Esophagus muscularis mucosa (tissue), 4 donors: ENCODE measurements at regions not wholly inside any gene's neighbourhood (a gene's known extent, or its start where the extent isn't known, plus 50 kb on each side); places are given as distances from the start of the nearest gene placed in this dataset.

ENCODE experiments used
- DNase-seq: peaks from one replicate; pipeline ENCODE4 v3.0.0-alpha.2; 2017; ENCODE audit errors: extremely low spot score
- H3K27ac ChIP-seq, 4 donors: fragments of 200-600 bp; sonication (generic); replicated peaks in 1 of 4; 1 replicate in 3 of 4; 2 replicates in 1 of 4; pipeline ENCODE4 v1.5.1; 2016 to 2019; ENCODE audit warnings: mild to moderate bottlenecking in 1 of 4
- H3K27me3 ChIP-seq, 4 donors: fragments of 200-600 bp; sonication (generic); one replicate each; pipeline versions ENCODE4 v1.5.1 to v1.6.0; 2016 to 2019
- H3K36me3 ChIP-seq, 4 donors: fragments of 200-600 bp; sonication (generic); one replicate each; pipeline ENCODE4 v1.5.1; 2016 to 2019
- H3K4me1 ChIP-seq, 4 donors: fragments of 200-600 bp; sonication (generic); one replicate each; pipeline ENCODE4 v1.5.1; 2016 to 2019
- H3K4me3 ChIP-seq, 4 donors: fragments of 200-600 bp; sonication (generic); 1 replicate in 2 of 4; 2 replicates in 2 of 4; pipeline ENCODE4 v1.5.1; 2016 to 2019; ENCODE audit warnings: mild to moderate bottlenecking in 4 of 4, moderate library complexity in 1 of 4
- H3K9me3 ChIP-seq, 4 donors: fragments of 200-600 bp; sonication (generic); 1 replicate in 3 of 4; 2 replicates in 1 of 4; pipeline ENCODE4 v1.5.1; 2016 to 2019
- EP300 ChIP-seq: sonication (generic); formaldehyde crosslinking; IDR thresholded peaks from one replicate; pipeline ENCODE4 v1.6.1; 2017; ENCODE audit warnings: antibody characterized with exemption
- POLR2A ChIP-seq: fragments of 450-650 bp; IDR thresholded peaks from one replicate; pipeline ENCODE4 v1.6.1; 2017; ENCODE audit warnings: antibody characterized with exemption, moderate library complexity, mild to moderate bottlenecking, low read depth
- POLR2AphosphoS5 ChIP-seq, 2 donors: sonication (generic); formaldehyde crosslinking; IDR thresholded peaks; one replicate each; pipeline ENCODE4 v1.6.1; 2017; ENCODE audit warnings: antibody characterized with exemption in 2 of 2
- WGBS: methylation state at CpG from one replicate; pipeline ENCODE4 v1.1.5; 2018; 5-methylcytosine and 5-hydroxymethylcytosine counted together
- intact Hi-C: fragments of 100-400 bp; cut with DNase I; formaldehyde crosslinking; loops from one replicate; pipeline ENCODE4 v1.15.1; 2023
- TF ChIP-seq, protein P1 (sequence below), 3 experiments: fragments of 200-600 bp in 2 of 3; fragments of 450-650 bp in 1 of 3; sonication (generic) in 2 of 3; IDR thresholded peaks; one replicate each; pipeline ENCODE4 v1.5.1; 2017 to 2019; ENCODE audit warnings: antibody characterized with exemption in 3 of 3, mild to moderate bottlenecking in 2 of 3, moderate library complexity in 1 of 3

DNA sequence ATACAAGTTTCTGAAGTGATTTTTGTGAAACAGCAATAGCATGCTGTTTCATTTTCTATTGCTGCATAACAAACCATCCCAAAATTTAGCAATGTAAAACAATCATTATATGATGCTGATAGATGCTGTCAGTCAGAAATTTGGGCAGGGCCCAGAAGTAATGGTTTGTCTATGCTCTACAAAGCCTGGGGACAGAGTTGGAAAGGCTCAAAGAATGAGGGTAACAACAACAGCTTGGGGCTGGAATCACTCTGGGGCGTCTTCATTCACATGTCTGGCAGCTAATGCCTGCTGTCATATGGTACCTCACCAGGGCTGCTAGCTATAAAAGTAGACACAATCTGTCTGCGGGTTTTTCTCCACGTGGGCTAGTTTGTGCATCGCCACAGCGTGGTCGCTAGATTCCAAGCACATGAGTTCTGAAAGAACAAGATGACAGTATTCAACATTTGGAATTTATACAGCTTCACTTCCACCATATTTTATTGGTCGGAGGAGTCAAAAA lies 176.5 kb downstream of the BMP4 start:
- intact Hi-C loops, result no loop called here
- TF ChIP-seq POLR2A (no peak), EP300 (no peak), POLR2AphosphoS5 (IDR thresholded peaks at IDR 0.05) (no peak)
- TF ChIP-seq, protein P1, sequence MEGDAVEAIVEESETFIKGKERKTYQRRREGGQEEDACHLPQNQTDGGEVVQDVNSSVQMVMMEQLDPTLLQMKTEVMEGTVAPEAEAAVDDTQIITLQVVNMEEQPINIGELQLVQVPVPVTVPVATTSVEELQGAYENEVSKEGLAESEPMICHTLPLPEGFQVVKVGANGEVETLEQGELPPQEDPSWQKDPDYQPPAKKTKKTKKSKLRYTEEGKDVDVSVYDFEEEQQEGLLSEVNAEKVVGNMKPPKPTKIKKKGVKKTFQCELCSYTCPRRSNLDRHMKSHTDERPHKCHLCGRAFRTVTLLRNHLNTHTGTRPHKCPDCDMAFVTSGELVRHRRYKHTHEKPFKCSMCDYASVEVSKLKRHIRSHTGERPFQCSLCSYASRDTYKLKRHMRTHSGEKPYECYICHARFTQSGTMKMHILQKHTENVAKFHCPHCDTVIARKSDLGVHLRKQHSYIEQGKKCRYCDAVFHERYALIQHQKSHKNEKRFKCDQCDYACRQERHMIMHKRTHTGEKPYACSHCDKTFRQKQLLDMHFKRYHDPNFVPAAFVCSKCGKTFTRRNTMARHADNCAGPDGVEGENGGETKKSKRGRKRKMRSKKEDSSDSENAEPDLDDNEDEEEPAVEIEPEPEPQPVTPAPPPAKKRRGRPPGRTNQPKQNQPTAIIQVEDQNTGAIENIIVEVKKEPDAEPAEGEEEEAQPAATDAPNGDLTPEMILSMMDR (IDR thresholded peaks at IDR 0.05), result no peak
- WGBS, result 83% methylated on average over 7 of the region's 7 CpGs
- no peak for DNase-seq
- no peaks in the 10 kb centered on the region for H3K27me3 ChIP-seq
- no peaks in the 10 kb centered on the region for H3K4me1 ChIP-seq
- H3K27ac ChIP-seq, result no peak overlapping the region
- no peak overlapping the region for H3K4me3 ChIP-seq
- no peaks in the 10 kb centered on the region for H3K36me3 ChIP-seq
- peaks cover 0 to under 1% (median 0%) of the 10 kb centered on the region in 4 donors for H3K9me3 ChIP-seq

DNA sequence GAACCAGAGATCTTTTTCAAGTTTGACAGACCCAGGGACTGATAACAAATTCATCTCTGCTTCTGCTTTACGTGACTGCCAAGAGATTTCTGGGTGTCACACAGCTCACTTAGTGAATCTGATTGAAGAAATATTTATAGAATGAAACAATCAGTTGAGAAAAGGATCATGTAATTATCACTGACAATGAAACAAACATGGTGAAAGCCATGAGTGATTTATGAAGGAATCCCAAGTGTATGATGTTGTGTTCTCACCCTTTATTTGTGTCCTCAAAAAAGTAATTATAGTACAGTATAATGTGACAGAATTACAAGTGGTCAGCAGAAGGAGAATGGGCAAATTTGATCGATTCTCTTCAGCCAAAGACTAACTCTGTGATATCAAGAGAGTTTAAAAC lies 177.3 kb downstream of the BMP4 start:
- Histone ChIP-seq H3K27ac (no peak overlapping the region), H3K27me3 (no peaks in the 10 kb centered on the region), H3K4me1 (no peaks in the 10 kb centered on the region), H3K36me3 (no peaks in the 10 kb centered on the region), H3K9me3 (peaks cover 0 to 4% (median 0%) of the 10 kb centered on the region in 4 donors), H3K4me3 (no peak overlapping the region)
- 48% methylated on average over 2 of the region's 2 CpGs for whole genome bisulfite sequencing
- no peak for TF ChIP-seq POLR2AphosphoS5 (IDR thresholded peaks at IDR 0.05)
- TF ChIP-seq EP300, result no peak
- TF ChIP-seq, protein P1 (IDR thresholded peaks at IDR 0.05), result no peak
- TF ChIP-seq POLR2A, result no peak
- intact Hi-C loops, result no loop called here
- no peak for DNase-seq

DNA sequence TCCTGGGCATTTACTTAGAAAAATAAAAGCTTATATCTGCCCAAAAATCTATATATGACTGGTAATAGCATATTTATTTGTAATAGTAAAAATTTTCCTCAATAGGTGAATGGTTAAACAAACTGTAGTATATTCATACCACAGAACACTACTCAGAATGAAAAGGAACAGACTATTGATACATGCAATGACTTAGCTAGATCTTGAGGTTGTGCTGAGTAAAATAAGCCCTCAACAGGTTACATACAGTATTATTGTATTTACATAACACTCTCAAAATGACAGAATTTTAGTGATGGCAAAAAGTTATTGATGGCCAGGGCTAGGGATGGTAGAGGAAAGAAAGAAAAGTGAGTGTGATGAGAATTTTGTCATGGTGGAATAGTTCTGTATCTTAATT lies 178.4 kb downstream of the BMP4 start:
- Histone ChIP-seq H3K9me3 (peaks cover 0 to 4% (median 0%) of the 10 kb centered on the region in 4 donors), H3K27ac (no peak overlapping the region), H3K27me3 (no peaks in the 10 kb centered on the region), H3K36me3 (no peaks in the 10 kb centered on the region), H3K4me1 (no peaks in the 10 kb centered on the region), H3K4me3 (no peak overlapping the region)
- TF ChIP-seq POLR2A (no peak), POLR2AphosphoS5 (IDR thresholded peaks at IDR 0.05) (no peak), EP300 (no peak)
- TF ChIP-seq, protein P1 (IDR thresholded peaks at IDR 0.05), result no peak
- intact Hi-C loops, result no loop called here
- no peak for DNase-seq

DNA sequence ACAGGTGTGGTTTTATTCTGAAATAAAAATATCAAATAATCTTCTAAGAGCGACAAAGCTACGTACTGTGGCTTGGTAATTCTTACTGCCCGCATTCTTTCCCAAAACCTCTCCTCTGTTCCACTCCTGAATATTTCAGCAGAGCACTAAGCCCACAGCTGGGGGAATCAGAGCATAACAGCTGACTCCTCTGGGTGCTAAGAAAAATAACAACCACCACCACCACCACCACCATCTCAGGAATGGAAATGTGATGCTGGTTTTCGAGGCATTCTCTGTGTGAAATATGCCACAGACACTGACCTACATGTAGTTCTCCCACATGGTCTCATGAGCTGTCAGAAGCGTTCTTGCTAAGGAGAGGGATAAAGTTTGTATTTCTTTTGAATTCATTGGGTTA lies 183.7 kb downstream of the BMP4 start:
- no peak for DNase-seq
- H3K27me3 ChIP-seq, result no peaks in the 10 kb centered on the region
- no peaks in the 10 kb centered on the region for H3K36me3 ChIP-seq
- no peak overlapping the region for H3K27ac ChIP-seq
- H3K4me1 ChIP-seq, result no peaks in the 10 kb centered on the region
- H3K4me3 ChIP-seq, result no peak overlapping the region
- WGBS, result 86% methylated on average over 5 of the region's 5 CpGs
- intact Hi-C loops, result no loop called here
- peaks cover 0 to 4% (median 0%) of the 10 kb centered on the region in 4 donors for H3K9me3 ChIP-seq
- no peak for TF ChIP-seq POLR2AphosphoS5 (IDR thresholded peaks at IDR 0.05)
- no peak for TF ChIP-seq POLR2A
- no peak for TF ChIP-seq EP300
- TF ChIP-seq, protein P1 (IDR thresholded peaks at IDR 0.05), result no peak

DNA sequence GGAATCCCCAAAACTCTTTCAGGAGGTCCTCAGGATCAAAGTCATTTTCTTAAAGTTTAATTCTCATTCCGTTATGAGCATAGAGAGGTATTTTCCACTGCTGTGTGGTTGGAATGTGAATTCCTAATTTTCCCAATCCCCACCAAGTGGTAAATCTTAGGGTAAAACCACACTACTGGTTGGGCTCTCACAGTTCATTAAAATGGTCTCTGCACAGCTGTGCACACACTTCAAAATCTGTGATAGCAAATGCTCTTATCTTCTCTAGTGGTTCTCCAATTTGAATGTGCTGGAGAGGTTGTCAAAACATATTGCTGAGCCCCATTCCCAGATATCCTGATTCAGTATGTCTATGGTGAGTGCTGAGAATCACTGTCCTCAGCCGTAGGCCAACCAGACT lies 189.1 kb downstream of the BMP4 start:
- H3K9me3 ChIP-seq, result no peaks in the 10 kb centered on the region
- H3K4me3 ChIP-seq, result no peak overlapping the region
- no peaks in the 10 kb centered on the region for H3K27me3 ChIP-seq
- TF ChIP-seq EP300 (no peak), POLR2A (no peak), POLR2AphosphoS5 (IDR thresholded peaks at IDR 0.05) (no peak)
- no peak overlapping the region for H3K27ac ChIP-seq
- H3K4me1 ChIP-seq, result no peaks in the 10 kb centered on the region
- DNase-seq, result no peak
- H3K36me3 ChIP-seq, result no peaks in the 10 kb centered on the region
- intact Hi-C loops, result no loop called here
- 81% methylated on average over 2 of the region's 2 CpGs for WGBS
